GM19372 (cell line): ENCODE measurements at regions not wholly inside any gene's neighbourhood (a gene's known extent, or its start where the extent isn't known, plus 50 kb on each side); places are given as distances from the start of the nearest gene placed in this dataset.
"Not testable (repeated sequence)": the region's sequence is repeated elsewhere in the genome, so short reads cannot be mapped to it uniquely, and the experiment has no call there.

ENCODE experiments used
- ATAC-seq: cut with Tn5 transposase; IDR thresholded peaks from one replicate; pipeline ENCODE4 v1.9.1; 2021; ENCODE audit warnings: mild to moderate bottlenecking, low read depth, moderate library complexity; ENCODE audit not compliant: unreplicated experiment

- no peak for ATAC-seq
Observed at GRCh38 chr17:51387582-51387981, 127.2 kb downstream of the UTP18 start.

GRCh38 chr17:51387986-51388385, 127.6 kb downstream of the UTP18 start:
- ATAC-seq: no peak

GRCh38 chr17:51389875-51390274, 129.5 kb downstream of the UTP18 start:
- ATAC-seq: no peak

GRCh38 chr17:51391982-51392654, 131.8 kb downstream of the UTP18 start:
- ATAC-seq: no peak

- ATAC-seq: no peak
Observed at GRCh38 chr17:51395621-51396020, 135.3 kb downstream of the UTP18 start.

GRCh38 chr17:51397361-51398127, 137.2 kb downstream of the UTP18 start:
- no peak for ATAC-seq

GRCh38 chr17:51398128-51398525, 137.8 kb downstream of the UTP18 start:
- no peak for ATAC-seq

- ATAC-seq: no peak
Observed at GRCh38 chr17:51398687-51399086, 138.3 kb downstream of the UTP18 start.

GRCh38 chr17:51401279-51401678, 140.9 kb downstream of the UTP18 start:
- no peak for ATAC-seq

GRCh38 chr17:51402899-51403298, 142.6 kb downstream of the UTP18 start:
- no peak for ATAC-seq

GRCh38 chr17:51407576-51407975, 147.2 kb downstream of the UTP18 start:
- ATAC-seq: no peak

- no peak for ATAC-seq
Observed at GRCh38 chr17:51419476-51419875, 159.1 kb downstream of the UTP18 start.

GRCh38 chr17:51421525-51421924, 161.2 kb downstream of the UTP18 start:
- no peak for ATAC-seq

- no peak for ATAC-seq
Observed at GRCh38 chr17:51422634-51423033, 162.3 kb downstream of the UTP18 start.

- no peak for ATAC-seq
Observed at GRCh38 chr17:51423421-51424160, 163.2 kb downstream of the UTP18 start.

GRCh38 chr17:51425773-51426172, 165.4 kb downstream of the UTP18 start:
- no peak for ATAC-seq

GRCh38 chr17:51427323-51427811, 167.0 kb downstream of the UTP18 start:
- ATAC-seq: no peak

GRCh38 chr17:51427856-51428255, 167.5 kb downstream of the UTP18 start:
- ATAC-seq: peak; percentile 65

- no peak for ATAC-seq
Observed at GRCh38 chr17:51428668-51429495, 168.5 kb downstream of the UTP18 start.

- ATAC-seq: not testable (repeated sequence)
Observed at GRCh38 chr17:51429938-51430337, 169.6 kb downstream of the UTP18 start.
